ENCODE measurements at regions not wholly inside any gene's neighbourhood (a gene's known extent, or its start where the extent isn't known, plus 50 kb on each side); places are given as distances from the start of the nearest gene placed in this dataset.

- no peak for TF ChIP-seq SAFB2 (IDR thresholded peaks at IDR 0.05; ENCODE audit: borderline replicate concordance, low read depth, low read length, severe bottlenecking)
- TF ChIP-seq NCOR1 (IDR thresholded peaks at IDR 0.05) = peak; percentile 92
- TF ChIP-seq ZNF140 (CRISPR knock-in tag; IDR thresholded peaks at IDR 0.05) = no peak
- TF ChIP-seq ZFX (CRISPR knock-in tag; IDR thresholded peaks at IDR 0.05) = peak; percentile 86
- TF ChIP-seq STAT5B (CRISPR knock-in tag; IDR thresholded peaks at IDR 0.05) = no peak
- TF ChIP-seq CBX5 (IDR thresholded peaks at IDR 0.05; ENCODE audit: borderline replicate concordance, low read depth) = 0 out of 2 replicates have a peak, but pooled peaks have one; percentile 19
- TF ChIP-seq, protein P1, sequence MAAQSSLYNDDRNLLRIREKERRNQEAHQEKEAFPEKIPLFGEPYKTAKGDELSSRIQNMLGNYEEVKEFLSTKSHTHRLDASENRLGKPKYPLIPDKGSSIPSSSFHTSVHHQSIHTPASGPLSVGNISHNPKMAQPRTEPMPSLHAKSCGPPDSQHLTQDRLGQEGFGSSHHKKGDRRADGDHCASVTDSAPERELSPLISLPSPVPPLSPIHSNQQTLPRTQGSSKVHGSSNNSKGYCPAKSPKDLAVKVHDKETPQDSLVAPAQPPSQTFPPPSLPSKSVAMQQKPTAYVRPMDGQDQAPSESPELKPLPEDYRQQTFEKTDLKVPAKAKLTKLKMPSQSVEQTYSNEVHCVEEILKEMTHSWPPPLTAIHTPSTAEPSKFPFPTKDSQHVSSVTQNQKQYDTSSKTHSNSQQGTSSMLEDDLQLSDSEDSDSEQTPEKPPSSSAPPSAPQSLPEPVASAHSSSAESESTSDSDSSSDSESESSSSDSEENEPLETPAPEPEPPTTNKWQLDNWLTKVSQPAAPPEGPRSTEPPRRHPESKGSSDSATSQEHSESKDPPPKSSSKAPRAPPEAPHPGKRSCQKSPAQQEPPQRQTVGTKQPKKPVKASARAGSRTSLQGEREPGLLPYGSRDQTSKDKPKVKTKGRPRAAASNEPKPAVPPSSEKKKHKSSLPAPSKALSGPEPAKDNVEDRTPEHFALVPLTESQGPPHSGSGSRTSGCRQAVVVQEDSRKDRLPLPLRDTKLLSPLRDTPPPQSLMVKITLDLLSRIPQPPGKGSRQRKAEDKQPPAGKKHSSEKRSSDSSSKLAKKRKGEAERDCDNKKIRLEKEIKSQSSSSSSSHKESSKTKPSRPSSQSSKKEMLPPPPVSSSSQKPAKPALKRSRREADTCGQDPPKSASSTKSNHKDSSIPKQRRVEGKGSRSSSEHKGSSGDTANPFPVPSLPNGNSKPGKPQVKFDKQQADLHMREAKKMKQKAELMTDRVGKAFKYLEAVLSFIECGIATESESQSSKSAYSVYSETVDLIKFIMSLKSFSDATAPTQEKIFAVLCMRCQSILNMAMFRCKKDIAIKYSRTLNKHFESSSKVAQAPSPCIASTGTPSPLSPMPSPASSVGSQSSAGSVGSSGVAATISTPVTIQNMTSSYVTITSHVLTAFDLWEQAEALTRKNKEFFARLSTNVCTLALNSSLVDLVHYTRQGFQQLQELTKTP (IDR thresholded peaks at IDR 0.05; ENCODE audit: low read depth in 1 of 2, partially characterized antibody in 2 of 2) = peak; percentile 16 to 61
- peak; percentile 87 to 92 for TF ChIP-seq TRIM24 (IDR thresholded peaks at IDR 0.05)
- no peak for TF ChIP-seq STAG1 (CRISPR knock-in tag; IDR thresholded peaks at IDR 0.05; ENCODE audit: borderline replicate concordance)
- peak; percentile 55; the same call in 1 of the 2 replicates for TF ChIP-seq ZNF644 (tag; IDR thresholded peaks at IDR 0.05; ENCODE audit: low read depth)
- TF ChIP-seq SMARCA4 (IDR thresholded peaks at IDR 0.05) = peak; percentile 89
- TF ChIP-seq HDAC2 (IDR thresholded peaks at IDR 0.05) = peak; percentile 62; the same call in 1 of the 2 replicates
- TF ChIP-seq, protein P2, sequence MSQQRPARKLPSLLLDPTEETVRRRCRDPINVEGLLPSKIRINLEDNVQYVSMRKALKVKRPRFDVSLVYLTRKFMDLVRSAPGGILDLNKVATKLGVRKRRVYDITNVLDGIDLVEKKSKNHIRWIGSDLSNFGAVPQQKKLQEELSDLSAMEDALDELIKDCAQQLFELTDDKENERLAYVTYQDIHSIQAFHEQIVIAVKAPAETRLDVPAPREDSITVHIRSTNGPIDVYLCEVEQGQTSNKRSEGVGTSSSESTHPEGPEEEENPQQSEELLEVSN (IDR thresholded peaks at IDR 0.05; ENCODE audit: borderline replicate concordance in 1 of 2, extremely low read depth in 1 of 2, insufficient read depth in 1 of 2, insufficient read length in 1 of 2, low read depth in 1 of 2, low read length in 1 of 2, poor library complexity in 1 of 2, severe bottlenecking in 1 of 2) = peak in 1 of 2 experiments; percentile 34
- peak; percentile 89 for TF ChIP-seq POLR2AphosphoS5 (IDR thresholded peaks at IDR 0.05; ENCODE audit: control insufficient read depth, insufficient read depth, low read depth, low read length)
- 0 out of 4 replicates have a peak, but pooled peaks of 1 of the 2 experiments have one; percentile 29 for TF ChIP-seq FOXK2 (conservative IDR thresholded peaks at IDR 0.05 in 1 of 2, IDR thresholded peaks at IDR 0.05 in 1 of 2; ENCODE audit: low read depth in 2 of 2)
- TF ChIP-seq MEF2D (tag; conservative IDR thresholded peaks at IDR 0.05; ENCODE audit: low read depth) = peak; percentile 73
- TF ChIP-seq, protein P3, sequence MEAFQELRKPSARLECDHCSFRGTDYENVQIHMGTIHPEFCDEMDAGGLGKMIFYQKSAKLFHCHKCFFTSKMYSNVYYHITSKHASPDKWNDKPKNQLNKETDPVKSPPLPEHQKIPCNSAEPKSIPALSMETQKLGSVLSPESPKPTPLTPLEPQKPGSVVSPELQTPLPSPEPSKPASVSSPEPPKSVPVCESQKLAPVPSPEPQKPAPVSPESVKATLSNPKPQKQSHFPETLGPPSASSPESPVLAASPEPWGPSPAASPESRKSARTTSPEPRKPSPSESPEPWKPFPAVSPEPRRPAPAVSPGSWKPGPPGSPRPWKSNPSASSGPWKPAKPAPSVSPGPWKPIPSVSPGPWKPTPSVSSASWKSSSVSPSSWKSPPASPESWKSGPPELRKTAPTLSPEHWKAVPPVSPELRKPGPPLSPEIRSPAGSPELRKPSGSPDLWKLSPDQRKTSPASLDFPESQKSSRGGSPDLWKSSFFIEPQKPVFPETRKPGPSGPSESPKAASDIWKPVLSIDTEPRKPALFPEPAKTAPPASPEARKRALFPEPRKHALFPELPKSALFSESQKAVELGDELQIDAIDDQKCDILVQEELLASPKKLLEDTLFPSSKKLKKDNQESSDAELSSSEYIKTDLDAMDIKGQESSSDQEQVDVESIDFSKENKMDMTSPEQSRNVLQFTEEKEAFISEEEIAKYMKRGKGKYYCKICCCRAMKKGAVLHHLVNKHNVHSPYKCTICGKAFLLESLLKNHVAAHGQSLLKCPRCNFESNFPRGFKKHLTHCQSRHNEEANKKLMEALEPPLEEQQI (IDR thresholded peaks at IDR 0.05) = peak; percentile 87; the same call in 1 of the 2 replicates
- no peak for TF ChIP-seq ZKSCAN1 (IDR thresholded peaks at IDR 0.05; ENCODE audit: low read depth, low read length)
- no peak for TF ChIP-seq PHF20 (IDR thresholded peaks at IDR 0.05; ENCODE audit: partially characterized antibody)
- TF ChIP-seq, protein P4, sequence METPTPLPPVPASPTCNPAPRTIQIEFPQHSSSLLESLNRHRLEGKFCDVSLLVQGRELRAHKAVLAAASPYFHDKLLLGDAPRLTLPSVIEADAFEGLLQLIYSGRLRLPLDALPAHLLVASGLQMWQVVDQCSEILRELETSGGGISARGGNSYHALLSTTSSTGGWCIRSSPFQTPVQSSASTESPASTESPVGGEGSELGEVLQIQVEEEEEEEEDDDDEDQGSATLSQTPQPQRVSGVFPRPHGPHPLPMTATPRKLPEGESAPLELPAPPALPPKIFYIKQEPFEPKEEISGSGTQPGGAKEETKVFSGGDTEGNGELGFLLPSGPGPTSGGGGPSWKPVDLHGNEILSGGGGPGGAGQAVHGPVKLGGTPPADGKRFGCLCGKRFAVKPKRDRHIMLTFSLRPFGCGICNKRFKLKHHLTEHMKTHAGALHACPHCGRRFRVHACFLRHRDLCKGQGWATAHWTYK (CRISPR knock-in tag; IDR thresholded peaks at IDR 0.05) = no peak
Observed at GRCh38 chrX:125398959-125399440, 79.3 kb downstream of the TEX13C start (continued).
